DMS79 (cell line): ENCODE measurements at regions not wholly inside any gene's neighbourhood (a gene's known extent, or its start where the extent isn't known, plus 50 kb on each side); places are given as distances from the start of the nearest gene placed in this dataset.

Experiments
- DNase-seq: peaks from one replicate; lab custom pipeline; 2025; lab: John Stamatoyannopoulos, UW

DNA sequence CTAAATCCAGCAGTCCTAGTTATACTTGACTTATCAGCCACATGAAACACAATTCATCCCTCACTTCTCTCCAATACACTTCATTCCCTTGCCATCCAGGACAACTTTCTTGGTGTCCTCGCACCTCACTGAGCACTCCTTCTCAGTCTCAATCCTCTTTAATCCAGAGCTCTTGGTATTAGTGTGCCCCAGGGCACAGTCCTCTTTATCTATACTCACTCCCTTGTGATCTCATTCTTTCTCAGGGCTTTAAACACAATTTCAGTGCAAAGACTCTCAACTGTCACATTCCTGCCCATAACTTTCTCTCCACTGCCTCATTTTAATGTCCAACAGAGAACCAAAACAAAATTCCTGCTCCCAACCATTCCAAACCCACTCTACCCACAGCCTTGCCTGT is 60.8 kb upstream of the SPOPL start:
- no peak for DNase-seq

DNA sequence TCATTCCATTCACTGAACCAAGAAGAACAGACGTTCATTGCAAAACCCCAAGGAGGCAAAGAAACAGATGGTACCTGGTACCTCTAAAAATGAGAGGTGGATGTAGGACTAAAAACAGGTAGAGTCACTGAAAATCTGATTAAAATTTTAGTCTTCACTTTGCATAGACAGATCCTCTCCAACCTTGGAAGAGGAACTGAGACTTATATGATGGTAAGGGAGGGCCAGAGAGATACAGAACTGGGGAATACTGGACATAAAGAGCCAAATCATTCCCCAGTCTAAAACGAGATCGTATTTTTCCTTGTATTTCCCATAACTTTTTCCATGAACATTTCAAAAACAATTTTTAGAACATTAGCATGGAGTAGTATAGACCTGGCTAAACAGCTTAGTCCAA is 59.7 kb upstream of the SPOPL start:
- DNase-seq, result no peak

DNA sequence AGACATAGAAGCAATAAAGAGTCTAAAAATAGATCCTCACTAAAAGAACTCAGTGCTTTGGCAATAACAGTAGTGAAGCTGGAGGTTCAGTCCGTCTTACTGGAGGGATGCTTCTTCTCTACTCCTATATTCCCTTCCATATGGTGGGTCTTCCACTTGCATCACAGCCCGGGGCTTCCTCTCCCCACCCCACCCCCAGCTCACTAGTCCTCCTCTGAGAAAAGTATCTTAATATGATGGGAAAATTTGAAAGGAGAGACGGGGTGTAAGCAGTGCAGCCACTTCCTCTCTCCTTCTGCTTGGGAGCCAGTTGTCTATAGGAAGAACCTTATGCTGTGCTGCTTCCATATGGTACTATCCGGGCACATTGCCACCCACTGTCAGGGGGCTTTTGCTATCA is 57.2 kb upstream of the SPOPL start:
- DNase-seq, result no peak

DNA sequence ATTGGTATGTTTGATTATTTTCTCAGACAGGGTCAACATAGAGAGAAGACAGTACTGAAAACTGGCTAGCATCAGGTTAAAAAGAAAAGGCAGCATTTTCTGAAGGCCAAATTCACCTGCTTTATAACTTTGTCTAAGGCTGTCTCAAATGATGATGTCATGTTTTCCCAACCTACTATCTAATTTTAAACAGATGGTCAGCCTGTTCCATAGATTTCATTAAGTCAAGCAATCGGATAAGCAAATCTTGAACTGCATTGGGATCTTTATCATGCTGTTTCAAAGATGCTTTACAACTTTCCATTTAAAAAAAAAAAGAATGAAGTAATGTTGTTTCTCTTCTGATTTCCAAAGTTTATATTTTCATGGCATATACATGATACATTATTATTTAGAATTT is 56.3 kb upstream of the SPOPL start:
- DNase-seq, result no peak

DNA sequence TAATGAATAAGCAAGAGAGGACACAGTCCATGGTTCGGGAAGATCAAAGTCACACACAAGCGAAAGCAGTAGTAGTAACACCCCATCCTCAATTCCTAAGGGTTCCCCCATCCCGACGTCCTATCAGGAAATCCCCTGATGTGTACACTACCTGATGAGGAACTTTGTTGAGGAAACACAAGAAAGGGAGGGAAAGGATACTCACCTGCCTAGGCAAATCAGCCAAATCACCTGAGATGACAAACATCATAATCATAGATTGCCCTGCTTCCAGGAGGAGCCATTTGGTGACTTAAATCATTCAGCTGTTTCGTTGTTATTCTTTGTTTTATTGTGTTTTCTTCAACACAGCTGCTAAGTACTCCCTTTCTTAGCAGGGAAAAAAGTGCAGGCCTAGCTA is 55.5 kb upstream of the SPOPL start:
- no peak for DNase-seq

DNA sequence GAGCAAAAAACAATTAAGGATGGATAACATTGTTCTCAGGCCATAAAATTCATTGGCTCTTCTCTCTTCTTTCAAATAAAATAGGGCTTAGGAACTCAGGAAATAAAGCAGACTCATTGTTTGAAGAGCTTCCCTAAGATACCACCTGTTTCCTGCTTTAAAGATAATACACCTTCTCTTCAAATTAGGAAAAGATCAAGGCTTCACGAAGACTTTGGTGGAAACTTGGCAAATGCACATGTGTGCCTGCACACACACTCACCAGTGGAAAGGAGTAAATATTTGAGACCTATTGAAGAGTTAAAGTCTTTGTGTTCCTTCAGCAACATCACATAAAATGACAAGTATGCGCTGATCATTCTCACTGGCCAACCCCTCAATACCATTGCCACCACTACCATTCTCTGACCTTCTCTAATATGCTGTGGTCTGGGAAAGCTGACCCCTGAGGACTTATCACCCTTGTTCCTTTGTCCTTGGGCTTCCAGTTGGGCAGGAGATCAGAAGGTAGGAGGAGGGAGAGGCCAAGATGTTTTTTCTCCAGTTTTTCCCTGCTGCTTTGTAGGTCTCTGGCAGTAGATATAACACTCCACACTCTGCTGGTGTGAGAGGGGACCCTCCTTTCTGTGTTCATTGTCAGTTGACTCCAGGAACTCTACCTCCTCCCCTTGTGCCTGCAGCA is 53.5 kb upstream of the SPOPL start:
- no peak for DNase-seq
